Mesendoderm (in vitro differentiated cells): ENCODE measurements at regions not wholly inside any gene's neighbourhood (a gene's known extent, or its start where the extent isn't known, plus 50 kb on each side); places are given as distances from the start of the nearest gene placed in this dataset.

Experiments used
- DNase-seq: peaks from one replicate; pipeline ENCODE4 v3.0.0; 2013
- H2AK5ac ChIP-seq: 2 replicates; pipeline ENCODE4 v1.6.1; 2013; ENCODE audit warnings: low read length, inconsistent platforms
- H2BK120ac ChIP-seq: 2 replicates; pipeline ENCODE4 v1.6.1; 2013; ENCODE audit warnings: low read depth, mild to moderate bottlenecking, low read length, moderate library complexity, mixed read lengths
- H2BK15ac ChIP-seq: replicated peaks from 2 replicates; pipeline ENCODE4 v1.6.1; 2013; ENCODE audit warnings: low read depth, mild to moderate bottlenecking, moderate library complexity
- H2BK5ac ChIP-seq: 2 replicates; pipeline ENCODE4 v1.6.1; 2013; ENCODE audit warnings: low read length, inconsistent platforms
- H3K18ac ChIP-seq: 2 replicates; pipeline ENCODE4 v1.6.1; 2013; ENCODE audit warnings: mild to moderate bottlenecking, low read length, mixed read lengths
- H3K23ac ChIP-seq: one replicate; pipeline ENCODE4 v1.6.1; 2013; ENCODE audit warnings: low read length
- H3K27ac ChIP-seq: 2 replicates; pipeline ENCODE4 v1.5.1; 2013; ENCODE audit warnings: low read depth, mild to moderate bottlenecking, inconsistent platforms, low read length, moderate library complexity
- H3K27me3 ChIP-seq: 2 replicates; pipeline ENCODE4 v1.6.1; 2013; ENCODE audit warnings: low read length, control low read depth, mild to moderate bottlenecking, inconsistent platforms; ENCODE audit not compliant: insufficient read depth, poor library complexity
- H3K36me3 ChIP-seq: 2 replicates; pipeline ENCODE4 v1.6.1; 2013; ENCODE audit warnings: low read length, inconsistent platforms; ENCODE audit not compliant: control insufficient read depth, insufficient read depth
- H3K4ac ChIP-seq: one replicate; pipeline ENCODE4 v1.6.1; 2013; ENCODE audit warnings: low read depth, mild to moderate bottlenecking, low read length, moderate library complexity
- H3K4me1 ChIP-seq: 2 replicates; pipeline ENCODE4 v1.6.1; 2013; ENCODE audit warnings: low read depth, low read length, inconsistent platforms; ENCODE audit not compliant: control insufficient read depth
- H3K4me2 ChIP-seq: 2 replicates; pipeline ENCODE4 v1.6.1; 2013; ENCODE audit warnings: low read length
- H3K4me3 ChIP-seq: 2 replicates; pipeline ENCODE4 v1.5.1; 2013; ENCODE audit warnings: mild to moderate bottlenecking, low read length
- H3K56ac ChIP-seq: one replicate; pipeline ENCODE4 v1.6.1; 2013; ENCODE audit warnings: low read length
- H3K79me1 ChIP-seq: 2 replicates; pipeline ENCODE4 v1.6.1; 2013; ENCODE audit warnings: low read length, inconsistent platforms
- H3K79me2 ChIP-seq: 2 replicates; pipeline ENCODE4 v1.6.1; 2013; ENCODE audit warnings: mild to moderate bottlenecking, low read length; ENCODE audit not compliant: control insufficient read depth, insufficient read depth
- H3K9ac ChIP-seq: 2 replicates; pipeline ENCODE4 v1.6.1; 2013; ENCODE audit warnings: low read length, inconsistent platforms
- H4K5ac ChIP-seq: one replicate; pipeline ENCODE4 v1.6.1; 2013; ENCODE audit warnings: low read length
- H4K8ac ChIP-seq: one replicate; pipeline ENCODE4 v1.6.1; 2013; ENCODE audit warnings: low read depth, mild to moderate bottlenecking, control low read depth, low read length, moderate library complexity
- WGBS: extraction: QIAGEN DNeasy Blood & Tissue Kit; methylation state at CpG from one replicate; pipeline ENCODE4 v1.1.7; 2013; ENCODE audit warnings: low lambda C conversion rate, missing lambda C conversion rate; ENCODE audit not compliant: insufficient coverage; ENCODE audit errors: extremely low coverage; 5-methylcytosine and 5-hydroxymethylcytosine counted together

DNA sequence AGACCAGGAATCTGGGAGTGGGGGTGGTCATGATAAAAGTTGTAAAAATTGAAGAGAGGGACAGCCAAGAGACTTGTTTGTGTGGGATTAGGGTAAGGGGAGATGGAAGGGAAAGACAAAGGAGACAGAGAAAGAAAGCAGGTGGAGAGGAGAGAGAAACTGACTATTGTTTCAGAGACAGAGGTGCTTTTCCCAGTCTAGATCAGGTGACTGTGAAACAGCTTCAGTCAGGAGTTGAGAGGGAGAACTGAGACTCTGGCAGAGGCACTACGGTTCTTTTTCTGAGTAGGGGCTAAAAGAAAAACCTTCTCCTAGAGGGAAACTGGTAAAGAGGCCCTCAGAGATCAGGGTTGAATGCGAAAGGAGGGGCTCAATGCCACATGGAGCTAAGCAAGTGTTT lies 106.4 kb downstream of the KDR start:
- no peaks in the 10 kb centered on the region for H3K36me3 ChIP-seq
- no CpG with 5 or more reads among the region's 2 CpGs for WGBS
- H3K79me2 ChIP-seq = no peaks in the 10 kb centered on the region
- H3K23ac ChIP-seq = no peak overlapping the region
- H4K8ac ChIP-seq = no peak overlapping the region
- DNase-seq = no peak
- no peaks in the 10 kb centered on the region for H3K4me1 ChIP-seq
- H2BK5ac ChIP-seq = no peak overlapping the region
- H3K4ac ChIP-seq = no peak overlapping the region
- H3K79me1 ChIP-seq = no peaks in the 10 kb centered on the region
- no peak overlapping the region for H2AK5ac ChIP-seq
- H2BK15ac ChIP-seq = no peak overlapping the region
- H3K4me3 ChIP-seq = no peak overlapping the region
- H3K18ac ChIP-seq = no peak overlapping the region
- no peak overlapping the region for H3K4me2 ChIP-seq
- H3K56ac ChIP-seq = no peak overlapping the region
- H3K27me3 ChIP-seq = no peaks in the 10 kb centered on the region
- no peak overlapping the region for H3K9ac ChIP-seq
- no peak overlapping the region for H2BK120ac ChIP-seq
- H4K5ac ChIP-seq = no peak overlapping the region
- no peak overlapping the region for H3K27ac ChIP-seq

DNA sequence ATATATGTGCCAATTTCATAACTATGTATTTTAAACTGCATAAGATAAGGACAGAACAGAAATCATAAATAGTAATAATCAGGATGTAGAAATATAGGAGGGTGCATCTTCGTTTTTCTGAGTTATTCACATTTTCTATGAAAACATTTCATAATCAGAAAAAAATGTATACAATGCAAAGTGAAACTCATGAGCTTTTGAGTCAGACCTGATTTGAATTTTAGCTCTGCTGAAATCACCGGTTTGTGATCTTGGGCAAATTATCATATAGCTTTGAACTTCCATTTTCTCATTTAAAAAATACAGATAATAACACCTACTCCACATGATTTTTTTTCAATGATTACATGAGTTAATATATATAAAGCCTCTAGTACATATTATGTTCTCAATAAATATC lies 106.9 kb downstream of the KDR start:
- H3K18ac ChIP-seq = no peak overlapping the region
- H3K27me3 ChIP-seq = no peaks in the 10 kb centered on the region
- no peaks in the 10 kb centered on the region for H3K4me1 ChIP-seq
- H4K8ac ChIP-seq = no peak overlapping the region
- no peaks in the 10 kb centered on the region for H3K79me1 ChIP-seq
- no CpG with 5 or more reads among the region's 2 CpGs for WGBS
- H3K79me2 ChIP-seq = no peaks in the 10 kb centered on the region
- H2BK5ac ChIP-seq = no peak overlapping the region
- H2BK120ac ChIP-seq = no peak overlapping the region
- H2AK5ac ChIP-seq = no peak overlapping the region
- no peak overlapping the region for H4K5ac ChIP-seq
- H3K4ac ChIP-seq = no peak overlapping the region
- no peak overlapping the region for H2BK15ac ChIP-seq
- H3K9ac ChIP-seq = no peak overlapping the region
- no peak overlapping the region for H3K56ac ChIP-seq
- H3K23ac ChIP-seq = no peak overlapping the region
- H3K27ac ChIP-seq = no peak overlapping the region
- no peak overlapping the region for H3K4me3 ChIP-seq
- H3K36me3 ChIP-seq = no peaks in the 10 kb centered on the region
- no peak overlapping the region for H3K4me2 ChIP-seq
- no peak for DNase-seq

DNA sequence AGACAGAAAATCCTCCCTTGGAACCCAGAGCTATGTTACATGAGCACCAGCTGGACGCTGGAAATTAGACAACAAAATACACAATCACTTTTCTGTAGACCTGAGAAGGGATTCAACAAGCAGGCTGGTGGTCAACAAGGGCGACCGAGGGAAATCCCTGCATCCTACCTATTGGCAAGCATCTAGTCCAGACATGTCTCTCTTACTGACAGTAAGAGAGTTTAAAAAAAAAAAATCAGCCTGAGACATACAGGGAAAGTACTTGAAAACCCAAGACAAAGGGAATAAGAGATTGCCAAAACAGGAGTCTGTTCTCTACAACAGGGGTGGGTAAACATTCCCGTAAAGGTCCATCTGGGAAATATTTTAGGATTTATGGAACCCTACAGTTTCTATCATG lies 108.0 kb downstream of the KDR start:
- no peak overlapping the region for H4K8ac ChIP-seq
- no peak overlapping the region for H3K4me2 ChIP-seq
- no CpG with 5 or more reads among the region's 4 CpGs for WGBS
- H4K5ac ChIP-seq = no peak overlapping the region
- H2BK120ac ChIP-seq = no peak overlapping the region
- H3K23ac ChIP-seq = no peak overlapping the region
- no peak overlapping the region for H2AK5ac ChIP-seq
- no peaks in the 10 kb centered on the region for H3K4me1 ChIP-seq
- H3K56ac ChIP-seq = no peak overlapping the region
- H3K9ac ChIP-seq = no peak overlapping the region
- H3K4ac ChIP-seq = no peak overlapping the region
- no peak overlapping the region for H3K27ac ChIP-seq
- H3K79me2 ChIP-seq = no peaks in the 10 kb centered on the region
- H2BK5ac ChIP-seq = no peak overlapping the region
- H3K4me3 ChIP-seq = no peak overlapping the region
- no peaks in the 10 kb centered on the region for H3K27me3 ChIP-seq
- no peaks in the 10 kb centered on the region for H3K36me3 ChIP-seq
- DNase-seq = no peak
- H3K79me1 ChIP-seq = no peaks in the 10 kb centered on the region
- H3K18ac ChIP-seq = no peak overlapping the region
- H2BK15ac ChIP-seq = no peak overlapping the region

DNA sequence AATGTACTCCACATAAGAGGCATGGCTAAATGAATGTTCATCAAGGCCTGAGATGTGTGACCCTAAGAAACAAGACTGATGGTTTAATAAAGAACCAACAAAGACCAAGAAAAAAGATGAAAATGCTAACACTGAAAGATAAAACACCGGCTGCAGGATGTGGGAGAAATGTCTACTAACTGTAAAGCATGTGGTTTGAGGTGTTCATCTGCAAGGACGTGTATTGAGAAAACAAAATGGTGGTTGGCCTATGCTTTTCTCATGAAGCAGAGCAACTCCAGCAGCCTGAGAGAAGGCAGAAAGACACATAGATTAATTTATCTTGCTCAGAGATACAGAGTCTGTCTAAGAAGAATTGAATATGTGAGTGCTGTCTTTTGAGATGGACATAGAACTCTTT lies 109.3 kb downstream of the KDR start:
- Histone ChIP-seq H4K5ac (no peak overlapping the region), H2BK15ac (no peak overlapping the region), H3K23ac (no peak overlapping the region), H2AK5ac (no peak overlapping the region), H3K79me2 (no peaks in the 10 kb centered on the region), H2BK120ac (no peak overlapping the region), H3K27ac (no peak overlapping the region), H3K9ac (no peak overlapping the region), H2BK5ac (no peak overlapping the region), H3K4ac (no peak overlapping the region), H3K79me1 (no peaks in the 10 kb centered on the region), H3K4me1 (no peaks in the 10 kb centered on the region), H4K8ac (no peak overlapping the region), H3K27me3 (no peaks in the 10 kb centered on the region), H3K56ac (no peak overlapping the region), H3K36me3 (no peaks in the 10 kb centered on the region), H3K4me3 (no peak overlapping the region), H3K4me2 (no peak overlapping the region), H3K18ac (no peak overlapping the region)
- DNase-seq = no peak
- no CpG with 5 or more reads among the region's 2 CpGs for whole genome bisulfite sequencing

DNA sequence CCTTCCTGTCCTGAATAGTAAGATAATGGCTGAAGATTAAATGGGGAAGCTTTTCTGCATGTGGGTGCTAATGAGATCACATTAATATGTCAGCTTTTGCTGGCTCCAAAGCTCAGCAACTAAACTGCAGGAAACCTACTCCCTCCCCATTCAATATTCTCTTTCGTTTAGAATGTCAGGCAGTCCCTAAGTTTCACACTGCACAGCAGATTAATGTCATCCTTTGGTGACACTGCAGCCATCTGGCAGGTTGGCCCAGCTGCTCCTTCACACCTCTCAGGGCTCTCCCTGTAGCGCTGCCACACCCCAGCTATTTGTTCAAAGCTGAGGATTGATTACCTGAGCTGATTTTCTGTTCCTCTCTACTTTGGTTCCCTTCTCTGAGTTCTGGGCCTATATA lies 110.5 kb downstream of the KDR start:
- peak; percentile 70 for DNase-seq
- no peaks in the 10 kb centered on the region for H3K4me1 ChIP-seq
- no peak overlapping the region for H2BK15ac ChIP-seq
- H3K56ac ChIP-seq = no peak overlapping the region
- H3K23ac ChIP-seq = no peak overlapping the region
- WGBS = no CpG with 5 or more reads among the region's 2 CpGs
- no peaks in the 10 kb centered on the region for H3K27me3 ChIP-seq
- H2AK5ac ChIP-seq = no peak overlapping the region
- H3K27ac ChIP-seq = no peak overlapping the region
- H3K9ac ChIP-seq = no peak overlapping the region
- H2BK120ac ChIP-seq = no peak overlapping the region
- no peak overlapping the region for H3K4ac ChIP-seq
- H2BK5ac ChIP-seq = no peak overlapping the region
- no peaks in the 10 kb centered on the region for H3K36me3 ChIP-seq
- H3K79me1 ChIP-seq = no peaks in the 10 kb centered on the region
- H3K79me2 ChIP-seq = no peaks in the 10 kb centered on the region
- H3K4me2 ChIP-seq = no peak overlapping the region
- no peak overlapping the region for H4K5ac ChIP-seq
- H3K4me3 ChIP-seq = no peak overlapping the region
- no peak overlapping the region for H3K18ac ChIP-seq
- H4K8ac ChIP-seq = no peak overlapping the region

DNA sequence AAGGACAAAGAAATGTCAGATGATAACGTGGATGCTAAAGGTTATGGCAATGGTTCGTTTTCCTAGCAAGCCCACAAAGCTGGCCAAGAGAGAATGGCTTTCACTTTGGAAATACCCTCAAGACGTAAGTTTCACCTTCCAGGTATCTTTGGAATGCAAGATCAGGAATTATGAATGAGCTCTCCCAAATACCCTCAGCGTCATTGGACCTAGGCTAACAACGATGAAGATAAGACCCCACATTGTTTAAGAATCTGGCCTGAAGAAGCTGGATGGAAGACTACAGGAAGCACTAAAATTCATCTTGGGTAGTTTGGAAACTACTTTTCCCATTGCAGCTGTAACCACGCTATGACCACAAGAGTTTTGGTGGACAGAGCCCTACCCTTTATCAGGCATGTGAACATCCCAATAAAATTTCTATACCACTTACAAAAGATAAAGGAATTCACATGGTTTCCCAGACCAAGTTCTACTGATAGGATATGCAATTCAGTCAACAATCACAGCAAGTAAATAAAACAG lies 111.9 kb downstream of the KDR start:
- Histone ChIP-seq H2BK5ac (no peak overlapping the region), H3K23ac (no peak overlapping the region), H3K79me2 (no peaks in the 10 kb centered on the region), H3K4me3 (no peak overlapping the region), H3K9ac (no peak overlapping the region), H3K27ac (no peak overlapping the region), H3K4me2 (no peak overlapping the region), H3K4ac (no peak overlapping the region), H3K56ac (no peak overlapping the region), H3K27me3 (no peaks in the 10 kb centered on the region), H4K8ac (no peak overlapping the region), H4K5ac (no peak overlapping the region), H3K4me1 (no peaks in the 10 kb centered on the region), H3K18ac (no peak overlapping the region), H2BK15ac (peak overlapping the region; percentile 28), H2AK5ac (no peak overlapping the region), H3K79me1 (no peaks in the 10 kb centered on the region), H2BK120ac (no peak overlapping the region), H3K36me3 (no peaks in the 10 kb centered on the region)
- WGBS = no CpG with 5 or more reads among the region's 6 CpGs
- peak; percentile 65 for DNase-seq
